ENCODE measurements at regions not wholly inside any gene's neighbourhood (a gene's known extent, or its start where the extent isn't known, plus 50 kb on each side); places are given as distances from the start of the nearest gene placed in this dataset.
"Not testable (repeated sequence)": the region's sequence is repeated elsewhere in the genome, so short reads cannot be mapped to it uniquely, and the experiment has no call there.

DNA sequence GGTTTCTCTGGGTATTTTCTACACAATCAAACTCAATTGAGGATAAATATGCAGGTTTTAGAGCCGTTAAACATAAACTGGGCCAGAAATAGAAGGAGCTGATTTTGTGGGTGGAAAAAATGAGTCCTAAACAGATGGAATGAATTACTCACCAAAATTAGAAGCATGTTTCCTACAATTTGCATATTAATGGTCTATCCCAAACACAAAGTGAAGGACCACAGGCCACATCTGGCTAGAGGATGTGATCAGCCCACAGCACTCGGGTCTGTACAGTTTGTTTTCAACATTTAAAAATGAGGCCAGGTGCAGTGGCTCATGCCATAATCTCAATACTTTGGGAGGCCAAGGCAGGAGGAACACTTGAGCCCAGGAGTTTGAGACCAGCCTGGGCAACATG, 296.3 kb downstream of the PREX1 start:
- no peaks in the 10 kb centered on the region for H3K27me3 ChIP-seq (ENCODE audit: control insufficient read depth, insufficient read depth, low read length, poor library complexity, severe bottlenecking)
- H3K4me3 ChIP-seq (ENCODE audit: insufficient read depth, low read depth, low read length): no peak overlapping the region
- WGBS, 2 experiments: 88 to 94% methylated on average over 2 of the region's 2 CpGs
- H3K27ac ChIP-seq (ENCODE audit: insufficient read depth, low read depth, low read length, poor library complexity, severe bottlenecking): no peak overlapping the region
- no peaks in the 10 kb centered on the region for H3K36me3 ChIP-seq (ENCODE audit: control insufficient read depth, insufficient read depth, low read length)
- H3K9me3 ChIP-seq (ENCODE audit: control insufficient read depth, low read length): no peaks in the 10 kb centered on the region
- H3K4me1 ChIP-seq (ENCODE audit: control insufficient read depth, insufficient read depth, low read length): peaks cover 5% of the 10 kb centered on the region

- no peak overlapping the region for H3K27ac ChIP-seq (ENCODE audit: insufficient read depth, low read depth, low read length, poor library complexity, severe bottlenecking)
- no peaks in the 10 kb centered on the region for H3K36me3 ChIP-seq (ENCODE audit: control insufficient read depth, insufficient read depth, low read length)
- H3K27me3 ChIP-seq (ENCODE audit: control insufficient read depth, insufficient read depth, low read length, poor library complexity, severe bottlenecking): no peaks in the 10 kb centered on the region
- H3K4me1 ChIP-seq (ENCODE audit: control insufficient read depth, insufficient read depth, low read length): peaks cover 5% of the 10 kb centered on the region
- H3K9me3 ChIP-seq (ENCODE audit: control insufficient read depth, low read length): no peaks in the 10 kb centered on the region
- no peak overlapping the region for H3K4me3 ChIP-seq (ENCODE audit: insufficient read depth, low read depth, low read length)
- 96% methylated on average over 5 of the region's 5 CpGs for WGBS, 2 experiments
These were observed 296.8 kb downstream of the PREX1 start for GRCh38 chr20:48530957-48531356.

- Histone ChIP-seq H3K36me3 (ENCODE audit: control insufficient read depth, insufficient read depth, low read length) (no peaks in the 10 kb centered on the region), H3K27me3 (ENCODE audit: control insufficient read depth, insufficient read depth, low read length, poor library complexity, severe bottlenecking) (no peaks in the 10 kb centered on the region), H3K9me3 (ENCODE audit: control insufficient read depth, low read length) (no peaks in the 10 kb centered on the region), H3K4me1 (ENCODE audit: control insufficient read depth, insufficient read depth, low read length) (peaks cover 5% of the 10 kb centered on the region), H3K27ac (ENCODE audit: insufficient read depth, low read depth, low read length, poor library complexity, severe bottlenecking) (no peak overlapping the region), H3K4me3 (ENCODE audit: insufficient read depth, low read depth, low read length) (no peak overlapping the region)
- WGBS, 2 experiments: 97 to 98% methylated on average over 7 of the region's 7 CpGs
These were observed 299.5 kb downstream of the PREX1 start for GRCh38 chr20:48528346-48528745.

- Histone ChIP-seq H3K9me3 (ENCODE audit: control insufficient read depth, low read length) (no peaks in the 10 kb centered on the region), H3K36me3 (ENCODE audit: control insufficient read depth, insufficient read depth, low read length) (no peaks in the 10 kb centered on the region), H3K27ac (ENCODE audit: insufficient read depth, low read depth, low read length, poor library complexity, severe bottlenecking) (no peak overlapping the region), H3K4me1 (ENCODE audit: control insufficient read depth, insufficient read depth, low read length) (peaks cover 5% of the 10 kb centered on the region), H3K27me3 (ENCODE audit: control insufficient read depth, insufficient read depth, low read length, poor library complexity, severe bottlenecking) (no peaks in the 10 kb centered on the region), H3K4me3 (ENCODE audit: insufficient read depth, low read depth, low read length) (no peak overlapping the region)
- WGBS, 2 experiments: 84 to 86% methylated on average over 11 of the region's 11 CpGs
These were observed 300.0 kb downstream of the PREX1 start for GRCh38 chr20:48527771-48528170.

- H3K4me1 ChIP-seq (ENCODE audit: control insufficient read depth, insufficient read depth, low read length): peaks cover 5% of the 10 kb centered on the region
- 92% methylated on average over 9 of the region's 9 CpGs for WGBS, 2 experiments
These were observed 300.9 kb downstream of the PREX1 start for GRCh38 chr20:48526936-48527335.

GRCh38 chr20:48525400-48525799, 302.4 kb downstream of the PREX1 start:
- Histone ChIP-seq H3K27me3 (ENCODE audit: control insufficient read depth, insufficient read depth, low read length, poor library complexity, severe bottlenecking) (no peaks in the 10 kb centered on the region), H3K27ac (ENCODE audit: insufficient read depth, low read depth, low read length, poor library complexity, severe bottlenecking) (no peak overlapping the region), H3K4me3 (ENCODE audit: insufficient read depth, low read depth, low read length) (no peak overlapping the region), H3K36me3 (ENCODE audit: control insufficient read depth, insufficient read depth, low read length) (no peaks in the 10 kb centered on the region), H3K9me3 (ENCODE audit: control insufficient read depth, low read length) (no peaks in the 10 kb centered on the region), H3K4me1 (ENCODE audit: control insufficient read depth, insufficient read depth, low read length) (peaks cover 5% of the 10 kb centered on the region)
- WGBS, 2 experiments: 89 to 94% methylated on average over 2 of the region's 2 CpGs

More at GRCh38 chr20:48526936-48527335, 300.9 kb downstream of the PREX1 start:
- Histone ChIP-seq H3K27ac (ENCODE audit: insufficient read depth, low read depth, low read length, poor library complexity, severe bottlenecking) (no peak overlapping the region), H3K9me3 (ENCODE audit: control insufficient read depth, low read length) (no peaks in the 10 kb centered on the region), H3K4me3 (ENCODE audit: insufficient read depth, low read depth, low read length) (no peak overlapping the region), H3K27me3 (ENCODE audit: control insufficient read depth, insufficient read depth, low read length, poor library complexity, severe bottlenecking) (no peaks in the 10 kb centered on the region), H3K36me3 (ENCODE audit: control insufficient read depth, insufficient read depth, low read length) (no peaks in the 10 kb centered on the region)

- no peak overlapping the region for H3K27ac ChIP-seq (ENCODE audit: insufficient read depth, low read depth, low read length, poor library complexity, severe bottlenecking)
- 93% methylated on average over 5 of the region's 5 CpGs for WGBS, 2 experiments
These were observed 303.2 kb downstream of the PREX1 start for GRCh38 chr20:48524582-48524981.

DNA sequence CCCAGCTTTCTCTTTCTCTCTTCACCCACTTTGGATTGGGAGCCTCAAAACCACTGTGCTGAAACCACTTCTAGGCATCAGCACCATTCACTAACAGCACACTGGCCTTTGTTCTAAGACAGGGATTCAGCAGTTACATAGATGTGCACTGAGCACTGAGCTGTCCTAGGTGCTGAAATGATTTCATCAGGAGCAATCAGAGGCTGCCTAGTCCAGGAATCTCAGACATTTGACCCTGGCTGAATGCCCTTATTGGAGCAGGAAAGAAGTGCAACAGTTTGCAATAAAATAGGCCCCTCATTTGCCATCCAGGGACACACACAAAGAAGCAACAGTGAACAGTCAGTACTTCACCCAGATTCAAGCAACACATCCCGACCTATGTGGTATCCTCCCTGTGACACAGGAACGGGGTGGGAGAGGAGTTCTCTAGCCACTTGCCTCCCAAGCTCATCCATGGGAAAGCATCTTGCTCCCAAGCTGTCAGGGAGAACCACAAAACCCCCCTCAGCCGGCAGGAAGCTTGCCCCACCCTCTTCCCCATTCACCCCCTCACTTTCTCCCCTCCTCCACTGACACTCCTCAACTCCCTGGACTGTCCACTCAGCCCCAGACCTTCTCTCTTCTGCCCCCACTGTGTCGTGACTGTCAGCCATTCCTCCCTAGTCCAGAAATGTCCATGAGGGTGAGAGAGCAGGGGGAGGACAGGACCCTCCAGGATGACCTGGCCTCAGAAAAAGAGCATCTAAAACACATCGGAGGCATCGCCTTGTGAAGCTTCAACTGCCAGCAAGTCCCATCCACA, 304.4 kb downstream of the PREX1 start:
- Histone ChIP-seq H3K4me1 (ENCODE audit: control insufficient read depth, insufficient read depth, low read length) (peaks cover 5% of the 10 kb centered on the region), H3K27ac (ENCODE audit: insufficient read depth, low read depth, low read length, poor library complexity, severe bottlenecking) (no peak overlapping the region), H3K36me3 (ENCODE audit: control insufficient read depth, insufficient read depth, low read length) (no peaks in the 10 kb centered on the region), H3K9me3 (ENCODE audit: control insufficient read depth, low read length) (no peaks in the 10 kb centered on the region), H3K4me3 (ENCODE audit: insufficient read depth, low read depth, low read length) (no peak overlapping the region), H3K27me3 (ENCODE audit: control insufficient read depth, insufficient read depth, low read length, poor library complexity, severe bottlenecking) (no peaks in the 10 kb centered on the region)
- WGBS, 2 experiments: 78 to 79% methylated on average over 6 of the region's 6 CpGs

More at GRCh38 chr20:48524582-48524981, 303.2 kb downstream of the PREX1 start:
- H3K9me3 ChIP-seq (ENCODE audit: control insufficient read depth, low read length): no peaks in the 10 kb centered on the region
- H3K4me3 ChIP-seq (ENCODE audit: insufficient read depth, low read depth, low read length): no peak overlapping the region
- no peaks in the 10 kb centered on the region for H3K36me3 ChIP-seq (ENCODE audit: control insufficient read depth, insufficient read depth, low read length)
- no peaks in the 10 kb centered on the region for H3K27me3 ChIP-seq (ENCODE audit: control insufficient read depth, insufficient read depth, low read length, poor library complexity, severe bottlenecking)
- peaks cover 5% of the 10 kb centered on the region for H3K4me1 ChIP-seq (ENCODE audit: control insufficient read depth, insufficient read depth, low read length)

DNA sequence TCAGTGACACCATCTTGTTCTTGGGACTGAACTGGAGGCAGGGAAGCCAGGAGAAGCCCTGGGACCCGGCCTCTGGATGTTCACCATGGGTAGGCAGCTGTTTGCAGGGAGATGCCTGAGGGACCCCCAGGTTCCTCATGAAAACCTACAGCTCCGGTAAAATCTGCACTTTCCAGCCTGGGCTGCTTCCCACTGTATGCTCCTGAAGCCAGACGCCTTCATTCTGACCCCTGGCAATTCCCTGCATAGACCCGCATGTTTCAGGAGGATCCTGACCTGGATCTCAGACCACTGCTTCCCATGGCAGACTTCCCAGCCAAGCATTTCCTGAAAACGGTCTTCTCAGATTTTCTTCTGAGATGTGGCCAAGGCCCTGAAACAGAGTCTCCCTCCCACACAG, 306.7 kb downstream of the PREX1 start:
- H3K27ac ChIP-seq (ENCODE audit: insufficient read depth, low read depth, low read length, poor library complexity, severe bottlenecking): no peak overlapping the region
- H3K27me3 ChIP-seq (ENCODE audit: control insufficient read depth, insufficient read depth, low read length, poor library complexity, severe bottlenecking): no peaks in the 10 kb centered on the region
- H3K36me3 ChIP-seq (ENCODE audit: control insufficient read depth, insufficient read depth, low read length): no peaks in the 10 kb centered on the region
- no peaks in the 10 kb centered on the region for H3K4me1 ChIP-seq (ENCODE audit: control insufficient read depth, insufficient read depth, low read length)
- 84 to 91% methylated on average over 5 of the region's 5 CpGs for WGBS, 2 experiments
- H3K9me3 ChIP-seq (ENCODE audit: control insufficient read depth, low read length): no peaks in the 10 kb centered on the region
- H3K4me3 ChIP-seq (ENCODE audit: insufficient read depth, low read depth, low read length): no peak overlapping the region

- H3K9me3 ChIP-seq (ENCODE audit: control insufficient read depth, low read length); H3K36me3 ChIP-seq (ENCODE audit: control insufficient read depth, insufficient read depth, low read length); H3K4me3 ChIP-seq (ENCODE audit: insufficient read depth, low read depth, low read length); H3K27ac ChIP-seq (ENCODE audit: insufficient read depth, low read depth, low read length, poor library complexity, severe bottlenecking); H3K27me3 ChIP-seq (ENCODE audit: control insufficient read depth, insufficient read depth, low read length, poor library complexity, severe bottlenecking); H3K4me1 ChIP-seq (ENCODE audit: control insufficient read depth, insufficient read depth, low read length): not testable (repeated sequence)
- 85 to 88% methylated on average over 9 of the region's 11 CpGs for WGBS, 2 experiments
These were observed 311.6 kb downstream of the PREX1 start for GRCh38 chr20:48516196-48516595.
